ENCODE measurements at regions not wholly inside any gene's neighbourhood (a gene's known extent, or its start where the extent isn't known, plus 50 kb on each side); places are given as distances from the start of the nearest gene placed in this dataset.

DNA sequence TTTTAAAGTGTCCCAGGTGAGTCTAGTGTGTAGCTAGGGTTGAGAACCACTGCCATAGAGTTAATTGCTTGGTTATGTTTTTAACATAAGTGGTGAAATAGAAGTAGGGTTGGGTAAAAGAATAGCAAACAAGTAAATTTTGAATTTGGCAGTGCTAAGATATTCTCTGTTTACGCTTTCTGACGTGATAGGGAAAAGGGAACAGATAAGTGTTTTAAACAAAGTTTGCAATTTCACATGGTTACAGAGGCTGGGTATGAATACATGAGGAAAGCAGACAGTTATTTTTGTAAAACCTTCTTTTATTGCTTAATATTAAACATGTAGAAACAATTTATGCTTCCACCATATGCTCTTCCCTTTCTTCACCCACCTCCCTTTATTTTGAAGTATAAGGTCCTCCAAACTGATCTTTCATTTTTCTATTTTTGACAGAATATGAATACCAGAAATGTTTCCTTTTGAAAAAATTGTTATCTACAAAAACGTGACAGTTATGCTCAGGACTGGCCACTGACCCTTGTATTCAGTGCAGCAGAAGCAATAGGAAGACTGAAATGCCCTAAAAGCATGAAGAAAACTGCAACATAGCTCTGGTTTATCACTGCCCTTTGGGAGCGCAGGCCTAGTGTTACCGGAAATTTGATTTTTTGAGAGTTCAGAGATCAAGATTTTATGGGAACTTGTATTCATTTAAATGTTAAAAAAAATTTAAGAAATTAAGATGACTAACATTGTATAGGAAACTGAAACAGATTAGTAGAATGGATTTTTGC is 214.4 kb upstream of the ARSJ start:
- Histone ChIP-seq H3K27ac (no peak overlapping the region), H3K27me3 (no peaks in the 10 kb centered on the region), H3K4me1 (no peaks in the 10 kb centered on the region), H3K4me3 (no peak overlapping the region), H3K9me3 (peaks cover 0 to 1% (median 0%) of the 10 kb centered on the region in 4 donors), H3K36me3 (no peaks in the 10 kb centered on the region)
- DNase-seq = no peak
- intact Hi-C loops (cut with DNase I) = no loop called here
- 74 to 77% methylated on average over 5 of the region's 5 CpGs for whole genome bisulfite sequencing, 2 donors
- TF ChIP-seq POLR2AphosphoS5 (IDR thresholded peaks at IDR 0.05) (no peak), CTCF (IDR thresholded peaks at IDR 0.05) (no peak), EP300 (IDR thresholded peaks at IDR 0.05) (no peak), POLR2A (IDR thresholded peaks at IDR 0.05) (no peak)

DNA sequence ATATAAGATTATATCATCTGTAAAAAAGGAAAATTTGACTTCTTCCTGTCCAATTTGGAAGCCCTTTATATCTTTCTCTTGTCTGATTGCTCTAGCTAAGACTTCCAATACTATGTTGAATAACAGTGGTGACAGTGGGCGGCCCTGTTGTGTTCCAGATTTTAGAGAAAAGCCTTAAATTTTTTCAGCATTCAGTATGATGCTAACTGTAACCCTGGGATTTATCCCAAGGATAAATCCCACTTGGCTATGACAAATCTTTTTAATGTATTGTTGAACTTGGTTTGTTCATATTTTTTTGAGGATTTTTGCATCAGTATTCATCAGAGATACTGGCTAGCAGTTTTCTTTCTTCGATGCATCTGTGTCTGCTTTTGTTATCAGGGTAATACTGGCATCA is 217.2 kb upstream of the ARSJ start:
- no peaks in the 10 kb centered on the region for H3K4me1 ChIP-seq
- WGBS, 2 donors = 87 to 91% methylated on average over 2 of the region's 2 CpGs

GRCh38 chr4:114200026-114200425 is 220.6 kb upstream of the ARSJ start:
- Histone ChIP-seq H3K27ac (no peak overlapping the region), H3K36me3 (no peaks in the 10 kb centered on the region), H3K9me3 (peaks cover 0 to 1% (median 0%) of the 10 kb centered on the region in 4 donors), H3K4me3 (no peak overlapping the region), H3K4me1 (no peaks in the 10 kb centered on the region), H3K27me3 (no peaks in the 10 kb centered on the region)
- 90 to 93% methylated on average over 3 of the region's 3 CpGs for WGBS, 2 donors
- TF ChIP-seq CTCF (IDR thresholded peaks at IDR 0.05) (no peak), POLR2AphosphoS5 (IDR thresholded peaks at IDR 0.05) (no peak), EP300 (IDR thresholded peaks at IDR 0.05) (no peak), POLR2A (IDR thresholded peaks at IDR 0.05) (no peak)
- no peak for DNase-seq
- intact Hi-C loops (cut with DNase I) = no loop called here

More for the DNA sequence above, 217.2 kb upstream of the ARSJ start:
- Histone ChIP-seq H3K27ac (no peak overlapping the region), H3K9me3 (peaks cover 0 to 1% (median 0%) of the 10 kb centered on the region in 4 donors), H3K36me3 (no peaks in the 10 kb centered on the region), H3K4me3 (no peak overlapping the region), H3K27me3 (no peaks in the 10 kb centered on the region)
- no peak for DNase-seq
- intact Hi-C loops (cut with DNase I) = no loop called here
- TF ChIP-seq POLR2AphosphoS5 (IDR thresholded peaks at IDR 0.05) (no peak), EP300 (IDR thresholded peaks at IDR 0.05) (no peak), CTCF (IDR thresholded peaks at IDR 0.05) (no peak), POLR2A (IDR thresholded peaks at IDR 0.05) (no peak)

DNA sequence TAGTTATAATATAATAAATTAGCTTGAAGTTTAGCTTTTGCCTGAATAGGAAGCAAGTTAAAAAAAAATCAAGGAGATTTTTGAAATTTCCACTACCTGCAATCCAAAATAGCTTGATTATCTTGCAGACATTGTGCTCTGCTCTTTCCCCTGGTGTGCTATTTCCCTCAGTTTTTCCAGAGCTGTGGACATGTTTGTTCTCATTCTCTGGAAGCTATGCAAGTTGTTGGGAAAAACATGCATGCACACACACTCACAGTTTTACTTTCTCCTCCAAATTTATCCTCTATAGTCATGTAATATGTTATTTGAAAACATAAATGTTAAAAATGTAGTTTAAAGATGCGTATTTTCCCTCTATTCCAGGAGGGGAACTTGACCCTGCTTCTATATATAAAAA is 225.8 kb upstream of the ARSJ start:
- H3K27ac ChIP-seq = no peak overlapping the region
- WGBS, 2 donors = 93% methylated on average over 1 of the region's 1 CpG
- intact Hi-C loops (cut with DNase I) = no loop called here
- no peak overlapping the region for H3K4me3 ChIP-seq
- no peak for TF ChIP-seq POLR2A (IDR thresholded peaks at IDR 0.05)
- H3K4me1 ChIP-seq = no peaks in the 10 kb centered on the region
- H3K36me3 ChIP-seq = no peaks in the 10 kb centered on the region
- H3K27me3 ChIP-seq = no peaks in the 10 kb centered on the region
- no peaks in the 10 kb centered on the region for H3K9me3 ChIP-seq
- DNase-seq = no peak

DNA sequence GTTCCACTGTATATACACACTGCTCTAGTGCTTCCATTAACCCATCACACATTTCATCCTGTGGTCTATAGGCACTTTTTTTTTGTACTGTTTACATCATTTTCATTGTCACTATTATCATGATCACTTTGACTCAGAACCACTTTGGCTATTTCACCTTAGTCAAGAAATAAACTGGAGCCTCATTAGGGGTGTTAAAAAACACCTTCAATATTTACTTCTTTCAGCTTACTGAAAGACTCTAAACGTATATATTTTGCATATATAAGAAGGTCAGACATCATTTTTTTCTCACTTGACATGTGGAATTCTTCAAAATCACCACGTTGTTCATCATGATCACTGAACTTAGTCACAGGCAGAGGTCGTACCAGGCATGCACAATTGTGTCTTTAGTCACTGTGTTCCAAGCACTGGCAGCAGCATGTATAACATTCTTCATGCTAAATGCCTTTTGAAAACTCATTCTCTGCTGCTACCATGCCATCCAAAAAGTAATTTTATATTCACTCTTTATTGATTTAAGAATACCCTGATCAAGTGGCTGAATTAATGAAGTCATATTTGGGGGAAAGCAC is 229.2 kb upstream of the ARSJ start:
- H3K4me3 ChIP-seq = no peak overlapping the region
- no peaks in the 10 kb centered on the region for H3K9me3 ChIP-seq
- no peaks in the 10 kb centered on the region for H3K4me1 ChIP-seq
- H3K27me3 ChIP-seq = no peaks in the 10 kb centered on the region
- H3K36me3 ChIP-seq = no peaks in the 10 kb centered on the region
- 58 to 59% methylated on average over 3 of the region's 3 CpGs for WGBS, 2 donors
- TF ChIP-seq EP300 (IDR thresholded peaks at IDR 0.05) (no peak), POLR2AphosphoS5 (IDR thresholded peaks at IDR 0.05) (no peak), CTCF (IDR thresholded peaks at IDR 0.05) (no peak), POLR2A (IDR thresholded peaks at IDR 0.05) (no peak)
- no peak overlapping the region for H3K27ac ChIP-seq
- DNase-seq = no peak
- intact Hi-C loops (cut with DNase I) = no loop called here

Data from sigmoid colon (tissue), 6 donors.